Natural killer cell (primary cell): ENCODE measurements at regions not wholly inside any gene's neighbourhood (a gene's known extent, or its start where the extent isn't known, plus 50 kb on each side); places are given as distances from the start of the nearest gene placed in this dataset.

Source experiments
- ATAC-seq, 3 donors: fragments of 150-1000 bp in 2 of 3; fragments of 200-7000 bp in 1 of 3; cut with Tn5 transposase; 1 replicate in 1 of 3; 2 replicates in 2 of 3; pipeline ENCODE4 v1.10.0; 2021; ENCODE audit warnings: mild to moderate bottlenecking in 2 of 3, moderate library complexity in 2 of 3
- DNase-seq, 2 donors: peaks; one replicate each; pipeline versions ENCODE4 v3.0.0 to v3.0.0-alpha.2; 2013 to 2021; ENCODE audit warnings: mixed read lengths in 1 of 2
- H3K27ac ChIP-seq: one replicate; pipeline ENCODE4 v1.5.1; 2013; ENCODE audit warnings: mild to moderate bottlenecking, low read length
- H3K27me3 ChIP-seq: one replicate; pipeline ENCODE4 v1.6.1; 2013; ENCODE audit warnings: low read length; ENCODE audit not compliant: control insufficient read depth, insufficient read depth
- H3K36me3 ChIP-seq: one replicate; pipeline ENCODE4 v1.6.1; 2013; ENCODE audit warnings: low read length; ENCODE audit not compliant: control insufficient read depth, insufficient read depth
- H3K4me1 ChIP-seq: one replicate; pipeline ENCODE4 v1.6.1; 2013; ENCODE audit warnings: low read length; ENCODE audit not compliant: control insufficient read depth, insufficient read depth
- H3K4me3 ChIP-seq: one replicate; pipeline ENCODE4 v1.5.1; 2013; ENCODE audit warnings: low read length
- H3K9me3 ChIP-seq: one replicate; pipeline ENCODE4 v1.6.1; 2013; ENCODE audit warnings: low read length; ENCODE audit not compliant: control insufficient read depth, insufficient read depth
- H3K27ac Mint-ChIP-seq, 2 donors: one replicate each; pipeline ENCODE4 v1.8.0; 2022; ENCODE audit warnings: mild to moderate bottlenecking in 2 of 2, mixed read lengths in 2 of 2, moderate library complexity in 1 of 2
- H3K27me3 Mint-ChIP-seq, 2 donors: one replicate each; pipeline ENCODE4 v1.8.0; 2022; ENCODE audit warnings: low read depth in 2 of 2, mixed read lengths in 2 of 2
- H3K36me3 Mint-ChIP-seq: one replicate; pipeline ENCODE4 v1.8.0; 2022; ENCODE audit warnings: mixed read lengths
- H3K4me1 Mint-ChIP-seq, 2 donors: one replicate each; pipeline ENCODE4 v1.8.0; 2022; ENCODE audit warnings: mixed read lengths in 2 of 2
- H3K4me3 Mint-ChIP-seq: one replicate; pipeline ENCODE4 v1.8.0; 2022; ENCODE audit warnings: mild to moderate bottlenecking, moderate library complexity, mixed read lengths
- H3K9me3 Mint-ChIP-seq, 2 donors: one replicate each; pipeline ENCODE4 v1.8.0; 2022; ENCODE audit warnings: mixed read lengths in 2 of 2
- WGBS: methylation state at CpG from one replicate; pipeline ENCODE4 v1.1.7; 2013; ENCODE audit warnings: missing lambda C conversion rate; ENCODE audit not compliant: insufficient coverage; 5-methylcytosine and 5-hydroxymethylcytosine counted together
- intact Hi-C: fragments of 100-400 bp; cut with micrococcal nuclease; formaldehyde crosslinking; loops from one replicate; pipeline ENCODE4 v1.14.2; 2022
- TF ChIP-seq, protein P1 (sequence below): fragments of 200-600 bp; IDR thresholded peaks from one replicate; pipeline ENCODE4 v1.8.0; 2022; ENCODE audit warnings: antibody characterized with exemption

DNA sequence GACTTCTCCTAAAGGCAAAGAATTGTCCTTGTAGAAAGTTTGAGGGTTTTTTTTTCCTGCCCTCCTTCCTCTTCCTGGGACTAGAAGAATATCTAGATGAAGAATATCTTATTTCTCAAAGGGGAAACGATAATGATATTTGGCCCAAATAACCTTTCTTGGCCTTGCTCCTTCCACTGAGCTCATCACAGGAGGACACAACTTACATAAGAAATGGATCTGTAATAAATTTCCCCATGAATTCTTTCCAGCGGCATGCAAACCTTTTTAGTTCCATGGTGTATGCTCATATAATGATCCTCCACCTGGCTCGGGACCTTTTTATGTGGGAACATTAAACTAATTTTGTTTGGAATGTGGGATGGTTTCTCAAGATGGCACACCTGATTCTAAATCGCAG lies 304.4 kb downstream of the DMRT2 start:
- TF ChIP-seq, protein P1, sequence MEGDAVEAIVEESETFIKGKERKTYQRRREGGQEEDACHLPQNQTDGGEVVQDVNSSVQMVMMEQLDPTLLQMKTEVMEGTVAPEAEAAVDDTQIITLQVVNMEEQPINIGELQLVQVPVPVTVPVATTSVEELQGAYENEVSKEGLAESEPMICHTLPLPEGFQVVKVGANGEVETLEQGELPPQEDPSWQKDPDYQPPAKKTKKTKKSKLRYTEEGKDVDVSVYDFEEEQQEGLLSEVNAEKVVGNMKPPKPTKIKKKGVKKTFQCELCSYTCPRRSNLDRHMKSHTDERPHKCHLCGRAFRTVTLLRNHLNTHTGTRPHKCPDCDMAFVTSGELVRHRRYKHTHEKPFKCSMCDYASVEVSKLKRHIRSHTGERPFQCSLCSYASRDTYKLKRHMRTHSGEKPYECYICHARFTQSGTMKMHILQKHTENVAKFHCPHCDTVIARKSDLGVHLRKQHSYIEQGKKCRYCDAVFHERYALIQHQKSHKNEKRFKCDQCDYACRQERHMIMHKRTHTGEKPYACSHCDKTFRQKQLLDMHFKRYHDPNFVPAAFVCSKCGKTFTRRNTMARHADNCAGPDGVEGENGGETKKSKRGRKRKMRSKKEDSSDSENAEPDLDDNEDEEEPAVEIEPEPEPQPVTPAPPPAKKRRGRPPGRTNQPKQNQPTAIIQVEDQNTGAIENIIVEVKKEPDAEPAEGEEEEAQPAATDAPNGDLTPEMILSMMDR: no peak
- no peaks in the 10 kb centered on the region for H3K4me1 ChIP-seq
- Mint-ChIP-seq H3K4me1 (no peaks in the 10 kb centered on the region), H3K27me3 (no peaks in the 10 kb centered on the region), H3K9me3 (no peaks in the 10 kb centered on the region), H3K4me3 (no peak overlapping the region), H3K27ac (no peak overlapping the region), H3K36me3 (no peaks in the 10 kb centered on the region)
- no peak overlapping the region for H3K27ac ChIP-seq
- H3K36me3 ChIP-seq: no peaks in the 10 kb centered on the region
- H3K9me3 ChIP-seq: no peaks in the 10 kb centered on the region
- ATAC-seq (no peak), DNase-seq (no peak)
- intact Hi-C loops: no loop called here
- 97% methylated on average over 3 of the region's 4 CpGs for WGBS
- no peaks in the 10 kb centered on the region for H3K27me3 ChIP-seq
- no peak overlapping the region for H3K4me3 ChIP-seq

GRCh38 chr9:1355656-1356055 lies 305.5 kb downstream of the DMRT2 start:
- H3K27me3 Mint-ChIP-seq: no peaks in the 10 kb centered on the region
- TF ChIP-seq, protein P1: no peak
- H3K4me1 Mint-ChIP-seq: no peaks in the 10 kb centered on the region
- Histone ChIP-seq H3K4me3 (no peak overlapping the region), H3K36me3 (no peaks in the 10 kb centered on the region), H3K27me3 (no peaks in the 10 kb centered on the region), H3K4me1 (no peaks in the 10 kb centered on the region), H3K9me3 (no peaks in the 10 kb centered on the region), H3K27ac (no peak overlapping the region)
- no peak for DNase-seq
- intact Hi-C loops: no loop called here
- no peak for ATAC-seq
- no peaks in the 10 kb centered on the region for H3K9me3 Mint-ChIP-seq
- H3K27ac Mint-ChIP-seq: no peak overlapping the region
- WGBS: 93% methylated on average over 1 of the region's 1 CpG
- H3K4me3 Mint-ChIP-seq: no peak overlapping the region
- no peaks in the 10 kb centered on the region for H3K36me3 Mint-ChIP-seq

- TF ChIP-seq, protein P1: no peak
- H3K36me3 ChIP-seq: no peaks in the 10 kb centered on the region
- Mint-ChIP-seq H3K4me1 (no peaks in the 10 kb centered on the region), H3K9me3 (peaks cover 0 to 2% of the 10 kb centered on the region in 2 donors), H3K36me3 (no peaks in the 10 kb centered on the region), H3K27me3 (no peaks in the 10 kb centered on the region), H3K27ac (no peak overlapping the region), H3K4me3 (no peak overlapping the region)
- ATAC-seq (no peak), DNase-seq (no peak)
- no peaks in the 10 kb centered on the region for H3K4me1 ChIP-seq
- intact Hi-C loops: no loop called here
- no peaks in the 10 kb centered on the region for H3K27me3 ChIP-seq
- H3K9me3 ChIP-seq: no peaks in the 10 kb centered on the region
- WGBS: 91% methylated on average over 5 of the region's 6 CpGs
- H3K4me3 ChIP-seq: no peak overlapping the region
- H3K27ac ChIP-seq: no peak overlapping the region
Measured at GRCh38 chr9:1362845-1363244, 312.7 kb downstream of the DMRT2 start.

GRCh38 chr9:1366276-1366675 lies 316.1 kb downstream of the DMRT2 start:
- 70% methylated on average over 2 of the region's 2 CpGs for WGBS
- H3K4me1 Mint-ChIP-seq: no peaks in the 10 kb centered on the region
- peaks cover 0 to 3% of the 10 kb centered on the region in 2 donors for H3K27me3 Mint-ChIP-seq
- H3K4me1 ChIP-seq: no peaks in the 10 kb centered on the region
- H3K9me3 Mint-ChIP-seq: peaks cover 0 to 2% of the 10 kb centered on the region in 2 donors
- H3K4me3 ChIP-seq: no peak overlapping the region
- TF ChIP-seq, protein P1: no peak
- no peak overlapping the region for H3K27ac ChIP-seq
- intact Hi-C loops: no loop called here
- H3K27me3 ChIP-seq: no peaks in the 10 kb centered on the region
- DNase-seq (peak in 1 of 2 donors; percentile 11), ATAC-seq (no peak)
- H3K36me3 ChIP-seq: no peaks in the 10 kb centered on the region
- H3K36me3 Mint-ChIP-seq: no peaks in the 10 kb centered on the region
- no peak overlapping the region for H3K27ac Mint-ChIP-seq
- H3K4me3 Mint-ChIP-seq: no peak overlapping the region
- H3K9me3 ChIP-seq: no peaks in the 10 kb centered on the region
